GM19023 (cell line): ENCODE measurements at regions not wholly inside any gene's neighbourhood (a gene's known extent, or its start where the extent isn't known, plus 50 kb on each side); places are given as distances from the start of the nearest gene placed in this dataset.

ENCODE experiments used
- ATAC-seq: cut with Tn5 transposase; IDR thresholded peaks from one replicate; pipeline ENCODE4 v1.9.1; 2021; ENCODE audit warnings: mild to moderate bottlenecking, moderate library complexity; ENCODE audit not compliant: unreplicated experiment

DNA sequence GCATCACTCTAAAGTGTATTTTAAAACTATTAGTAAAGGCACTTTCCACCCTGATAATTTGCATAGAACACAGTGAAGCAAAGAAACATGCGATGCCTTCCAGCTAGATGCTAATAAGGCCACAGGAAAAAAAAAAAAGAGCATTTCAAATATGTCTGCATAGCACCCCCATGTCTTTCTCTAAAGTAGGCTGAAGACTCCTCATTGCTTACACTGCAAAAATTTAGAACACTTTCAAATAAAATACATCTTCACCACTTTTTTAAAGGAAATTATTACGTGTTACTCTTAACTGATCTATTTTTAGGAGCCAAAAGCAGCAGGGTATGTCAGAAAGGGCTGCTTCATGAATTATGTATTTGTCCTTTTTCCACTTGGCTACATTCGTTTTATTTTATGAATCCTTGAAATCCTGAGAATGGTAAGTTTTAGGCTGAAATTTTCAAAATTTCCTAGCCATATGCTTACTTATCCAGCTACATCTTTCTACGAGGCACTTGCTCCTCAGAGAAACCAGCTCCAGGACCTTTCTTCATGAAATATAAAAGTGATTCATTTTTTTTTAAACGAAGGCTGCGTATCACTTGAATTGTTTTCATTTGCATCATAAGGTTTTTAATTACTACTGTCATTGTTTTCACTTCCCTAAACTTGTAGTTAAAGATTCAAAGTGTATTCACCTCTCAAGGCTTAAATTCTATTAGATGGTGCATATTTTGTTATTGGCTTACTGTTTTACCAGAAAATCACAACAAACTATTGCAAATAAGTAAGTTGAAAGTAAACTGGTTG is 513.0 kb downstream of the PTPRC start:
- ATAC-seq, result peak; percentile 61

DNA sequence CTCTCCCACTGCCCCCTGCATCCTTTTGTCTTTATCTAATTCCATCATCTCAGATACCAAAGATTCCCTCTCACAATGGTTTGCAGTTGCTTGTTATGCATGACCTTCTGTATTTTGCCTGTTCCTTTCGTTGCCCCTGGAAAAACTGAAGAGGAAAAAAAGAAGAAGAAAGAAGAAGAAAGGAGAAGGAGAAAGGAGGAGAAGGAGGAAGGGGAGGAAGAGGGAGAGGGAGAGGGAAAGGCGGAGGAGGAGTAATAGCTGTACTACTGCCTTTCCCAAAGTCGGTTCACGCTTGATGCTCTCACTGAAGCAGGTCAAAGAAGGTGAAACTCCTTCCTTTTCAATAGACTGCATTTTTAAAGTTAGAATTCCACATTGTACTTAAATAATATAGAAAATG is 513.8 kb downstream of the PTPRC start:
- ATAC-seq, result no peak

- no peak for ATAC-seq
Observed at GRCh38 chr1:199155166-199156019, 516.6 kb downstream of the PTPRC start.

GRCh38 chr1:199157494-199157893 is 518.7 kb downstream of the PTPRC start:
- ATAC-seq, result no peak

- ATAC-seq, result no peak
Observed at GRCh38 chr1:199160521-199161318, 521.9 kb downstream of the PTPRC start.

DNA sequence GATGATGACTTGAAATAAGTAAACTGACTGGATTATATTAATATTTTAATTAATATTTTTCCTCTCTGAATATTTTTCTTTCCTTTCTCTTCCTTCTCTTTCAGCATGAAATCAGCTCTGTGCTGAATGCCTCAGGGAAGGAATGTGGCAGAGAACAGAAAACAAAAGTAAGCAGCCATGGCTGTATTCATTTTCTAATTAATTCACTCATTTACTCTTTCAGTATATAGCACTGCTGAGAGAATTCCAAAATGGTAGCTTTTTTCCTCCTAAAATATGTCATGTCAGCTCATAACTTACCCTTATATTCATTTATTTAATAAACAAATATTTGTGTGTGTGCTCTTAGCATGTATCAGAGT is 522.5 kb downstream of the PTPRC start:
- ATAC-seq, result no peak

DNA sequence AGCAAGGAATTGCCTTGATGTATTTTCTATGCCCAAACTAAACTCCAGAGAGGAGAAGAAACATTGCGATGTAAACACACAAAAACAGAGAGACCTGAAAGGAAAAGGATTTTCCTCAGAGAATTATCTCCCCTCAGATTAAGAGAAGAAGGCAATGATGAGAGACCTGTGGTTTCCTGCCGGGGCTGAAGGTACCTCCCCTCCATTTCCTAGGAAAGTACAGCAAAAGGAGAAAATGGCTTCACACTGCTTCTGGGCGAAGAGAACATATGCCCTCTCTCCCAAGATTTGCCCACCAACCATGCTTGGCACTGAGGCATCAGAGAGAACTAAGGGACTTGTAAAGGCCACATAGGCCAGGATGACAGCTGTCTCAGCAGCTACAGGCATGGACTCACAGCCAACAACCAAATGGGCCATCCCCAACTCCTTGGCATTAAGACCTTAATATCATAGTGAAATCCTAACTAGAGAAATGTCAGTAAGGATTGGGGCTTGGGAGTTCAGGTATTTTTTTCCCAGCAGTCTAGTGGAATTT is 523.0 kb downstream of the PTPRC start:
- no peak for ATAC-seq

GRCh38 chr1:199163267-199163666 is 524.4 kb downstream of the PTPRC start:
- ATAC-seq, result no peak

GRCh38 chr1:199163670-199164069 is 524.8 kb downstream of the PTPRC start:
- ATAC-seq, result no peak

DNA sequence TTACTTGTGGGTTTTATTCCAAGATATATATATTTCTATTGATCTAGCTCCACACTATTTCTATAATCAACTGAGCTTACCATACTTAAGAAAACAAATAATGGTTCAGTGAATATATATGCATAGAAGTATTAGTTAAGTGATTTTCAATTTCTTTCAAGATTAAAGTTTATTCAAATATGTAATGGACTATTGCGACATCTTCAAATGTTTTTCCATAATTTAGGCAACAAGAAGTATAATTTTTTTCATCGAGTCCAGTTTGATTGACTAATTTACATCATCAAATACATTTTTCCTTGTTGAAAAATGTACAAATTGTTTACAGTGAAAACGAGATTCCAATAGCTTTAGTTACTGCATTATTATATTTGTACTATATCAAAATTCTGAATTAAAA is 528.6 kb downstream of the PTPRC start:
- no peak for ATAC-seq

DNA sequence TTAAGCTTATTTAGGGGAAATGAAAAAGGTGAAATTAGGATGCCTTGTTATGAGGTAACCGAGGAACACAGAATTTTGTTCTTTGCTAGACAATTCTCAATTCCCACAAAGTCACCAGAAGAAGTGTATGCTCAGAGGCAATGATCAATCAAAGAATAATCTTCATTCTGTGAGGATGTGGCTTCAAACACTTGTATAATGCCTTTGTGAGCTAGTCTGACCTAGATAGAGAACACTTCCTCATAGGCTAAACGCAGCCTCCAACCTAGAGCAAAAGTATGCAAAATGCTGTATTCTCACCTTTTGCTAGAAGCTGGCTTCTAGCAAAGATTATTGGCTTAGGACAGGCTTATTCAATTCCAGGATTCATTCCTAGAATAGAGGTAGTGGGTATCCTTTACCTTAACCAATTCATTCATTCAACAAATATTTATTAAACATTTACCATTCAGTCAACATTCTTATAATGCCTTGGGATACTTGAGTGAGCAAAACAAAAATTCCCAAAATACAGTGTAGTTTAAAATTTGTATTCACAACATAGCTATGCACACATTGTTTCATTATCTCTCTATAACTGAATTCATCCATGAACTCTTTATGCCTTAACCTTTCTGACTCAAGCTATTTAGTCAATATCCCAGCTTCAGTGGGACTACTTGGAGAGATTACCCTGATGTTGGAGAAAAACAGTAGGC is 530.2 kb downstream of the PTPRC start:
- no peak for ATAC-seq

DNA sequence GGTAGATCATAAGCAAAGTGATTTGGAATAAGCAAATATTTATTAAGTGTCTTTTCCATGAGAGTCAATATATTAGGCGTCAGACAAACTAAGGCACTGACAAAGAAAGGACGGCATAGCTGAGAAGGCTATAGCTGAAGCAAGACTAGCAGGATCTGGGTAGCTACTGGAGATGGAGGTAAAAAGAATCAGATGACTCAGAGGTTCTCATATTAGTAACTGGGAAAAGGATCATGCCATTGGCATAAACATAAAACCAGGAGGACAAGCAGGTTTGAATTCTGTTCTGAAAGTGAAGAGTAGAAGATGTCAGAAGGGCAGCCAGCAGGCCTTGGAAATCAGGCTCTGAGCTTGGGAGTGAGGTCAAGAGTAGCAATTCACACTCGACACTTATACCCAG is 531.9 kb downstream of the PTPRC start:
- ATAC-seq, result no peak

DNA sequence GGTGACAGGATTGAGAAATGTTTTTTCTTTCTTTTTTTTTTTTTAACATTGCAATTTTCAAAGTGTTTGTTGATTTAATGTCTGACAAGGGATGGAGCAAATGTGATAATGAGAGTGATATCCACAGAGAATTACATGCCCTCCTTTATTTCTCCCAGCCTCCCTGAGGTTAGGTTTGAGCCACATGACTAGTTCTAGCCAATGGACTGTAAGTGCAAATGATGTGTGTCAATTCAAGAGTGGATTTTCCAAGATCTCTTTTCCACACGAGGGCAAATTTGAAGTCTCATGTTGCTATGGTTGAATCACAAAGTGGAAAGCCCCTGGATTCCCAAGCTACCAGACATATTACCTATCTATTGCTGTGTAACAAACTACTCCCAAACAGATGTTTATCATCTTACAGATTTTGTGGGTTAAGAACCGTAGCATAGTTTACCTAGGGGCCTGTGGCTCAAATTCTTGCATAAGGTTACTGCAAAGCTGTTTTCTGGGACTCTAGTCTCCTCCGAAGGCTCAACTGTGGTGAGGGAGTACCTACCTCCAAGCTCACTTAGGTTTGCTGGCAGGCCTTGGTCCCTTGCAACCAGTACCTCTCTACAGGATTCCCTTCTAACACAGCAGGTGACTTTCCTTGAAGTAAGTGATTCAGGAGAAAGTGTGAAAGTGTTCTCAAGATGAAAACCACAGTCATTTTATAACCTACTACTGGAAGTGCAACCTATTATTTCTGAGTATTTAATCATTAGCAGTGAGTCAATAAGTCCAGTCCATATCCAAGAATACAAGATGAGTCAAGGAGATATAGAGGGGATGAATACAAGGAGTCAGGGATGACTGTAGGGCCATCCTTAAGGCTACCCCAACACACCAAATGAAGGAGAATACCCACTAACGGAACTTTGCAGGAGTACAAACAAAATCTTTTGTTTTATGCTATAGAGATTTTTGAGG is 533.6 kb downstream of the PTPRC start:
- peak; percentile 8 for ATAC-seq

GRCh38 chr1:199173356-199173755 is 534.5 kb downstream of the PTPRC start:
- peak; percentile 96 for ATAC-seq

DNA sequence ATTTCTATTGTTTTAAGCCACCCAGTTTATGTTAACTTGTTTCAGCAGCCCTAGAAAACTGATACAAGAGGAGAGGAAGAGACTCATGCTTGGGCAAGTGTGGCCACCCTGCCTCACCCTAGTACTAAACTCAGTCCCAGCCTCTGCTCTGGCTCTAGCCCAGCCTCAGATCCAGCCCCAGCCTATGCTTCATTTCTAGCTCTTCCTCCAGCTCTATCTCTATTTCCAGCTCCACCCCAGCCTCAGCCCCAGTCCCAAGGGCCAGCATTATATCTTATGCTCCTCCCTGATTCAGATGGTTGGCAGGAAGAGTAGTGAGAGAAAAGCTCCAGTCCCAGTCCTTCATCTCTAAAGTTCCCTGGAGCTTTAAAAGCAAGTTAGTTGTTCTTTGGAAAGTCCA is 535.5 kb downstream of the PTPRC start:
- no peak for ATAC-seq

DNA sequence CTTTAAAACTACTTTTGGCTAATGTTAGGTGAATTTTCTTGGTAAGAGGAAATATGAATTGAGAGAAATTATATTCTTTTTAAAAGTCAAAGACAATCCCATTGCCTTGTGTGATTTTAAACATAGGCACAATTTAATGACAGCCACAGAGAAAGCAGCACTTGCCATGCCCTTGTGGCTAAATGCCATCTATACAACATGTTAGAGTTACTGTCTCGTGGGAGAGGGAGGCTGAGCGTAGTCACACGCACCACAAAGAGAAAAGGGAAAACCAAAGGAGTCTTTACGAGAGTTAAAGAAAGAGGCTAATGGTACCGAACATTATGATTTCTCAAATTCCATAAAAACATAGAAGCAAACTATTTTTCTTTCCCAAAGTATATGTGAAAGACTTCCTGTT is 537.9 kb downstream of the PTPRC start:
- ATAC-seq, result no peak

DNA sequence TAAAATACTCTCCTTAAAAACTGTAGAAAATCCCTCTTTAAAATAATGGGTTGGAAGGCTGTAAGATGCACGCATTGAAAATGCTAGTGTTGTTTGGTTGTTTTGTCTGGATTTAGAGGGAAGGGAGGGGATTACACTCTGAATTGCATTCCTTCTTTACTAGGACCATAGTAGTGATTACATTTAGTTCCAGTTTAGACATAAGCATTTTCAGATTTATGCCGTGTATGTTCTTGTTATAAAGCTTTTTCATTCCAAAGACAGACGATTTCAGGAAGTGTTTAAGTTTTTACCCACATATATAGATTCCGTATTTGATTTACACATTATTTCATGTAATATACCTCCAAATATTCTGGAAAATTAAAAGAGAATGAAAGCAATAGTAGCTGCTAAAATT is 538.4 kb downstream of the PTPRC start:
- ATAC-seq, result no peak

DNA sequence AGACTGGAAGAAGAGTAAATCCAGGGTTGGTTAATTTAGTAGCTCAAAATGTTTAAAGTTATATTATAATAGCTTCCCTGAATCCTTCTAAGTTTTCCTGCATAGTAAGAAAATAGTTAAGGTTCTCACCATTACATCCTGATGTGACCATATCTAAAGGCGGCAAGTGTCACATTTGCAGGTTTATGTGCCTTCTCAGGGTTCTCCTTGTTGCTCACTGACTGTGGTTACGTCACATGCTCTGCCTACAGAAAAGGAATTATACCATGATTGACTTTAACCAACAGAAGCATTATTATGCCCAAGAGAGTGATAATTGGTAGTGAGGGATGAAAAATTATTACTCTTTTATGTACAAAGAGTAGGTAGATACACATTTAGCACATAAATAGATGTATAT is 539.8 kb downstream of the PTPRC start:
- no peak for ATAC-seq

- ATAC-seq, result no peak
Observed at GRCh38 chr1:199182186-199182843, 543.5 kb downstream of the PTPRC start.
